ENCODE measurements at regions not wholly inside any gene's neighbourhood (a gene's known extent, or its start where the extent isn't known, plus 50 kb on each side); places are given as distances from the start of the nearest gene placed in this dataset.

DNA sequence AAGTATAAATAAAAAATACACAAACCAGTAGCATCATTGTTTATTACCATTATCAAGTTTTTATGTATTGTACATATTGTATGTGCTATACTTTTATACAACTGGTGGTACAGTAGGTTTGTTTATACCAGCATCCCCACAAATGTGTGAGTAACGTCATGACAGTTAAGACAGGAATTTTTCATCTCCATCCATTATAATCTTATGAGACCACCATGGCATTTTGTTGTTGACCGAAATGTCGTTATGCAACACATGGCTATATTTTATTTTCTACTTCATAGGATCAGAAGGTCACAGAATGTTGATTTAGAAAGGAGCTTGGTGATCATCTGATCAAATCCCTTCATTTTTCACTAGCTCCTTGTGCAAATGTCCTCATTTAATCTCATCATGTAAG lies 170.9 kb upstream of the NCAM1 start:
- no peak for TF ChIP-seq GRHL2 (CRISPR knock-in tag; IDR thresholded peaks at IDR 0.05; ENCODE audit: insufficient replicate concordance, severe bottlenecking)
- TF ChIP-seq FOXK1 (CRISPR knock-in tag; IDR thresholded peaks at IDR 0.05), result no peak
- no peak for TF ChIP-seq CTCF (IDR thresholded peaks at IDR 0.05)
- TF ChIP-seq, protein P1, sequence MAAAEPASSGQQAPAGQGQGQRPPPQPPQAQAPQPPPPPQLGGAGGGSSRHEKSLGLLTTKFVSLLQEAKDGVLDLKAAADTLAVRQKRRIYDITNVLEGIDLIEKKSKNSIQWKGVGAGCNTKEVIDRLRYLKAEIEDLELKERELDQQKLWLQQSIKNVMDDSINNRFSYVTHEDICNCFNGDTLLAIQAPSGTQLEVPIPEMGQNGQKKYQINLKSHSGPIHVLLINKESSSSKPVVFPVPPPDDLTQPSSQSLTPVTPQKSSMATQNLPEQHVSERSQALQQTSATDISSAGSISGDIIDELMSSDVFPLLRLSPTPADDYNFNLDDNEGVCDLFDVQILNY (CRISPR knock-in tag; IDR thresholded peaks at IDR 0.05), result no peak
- TF ChIP-seq, protein P2, sequence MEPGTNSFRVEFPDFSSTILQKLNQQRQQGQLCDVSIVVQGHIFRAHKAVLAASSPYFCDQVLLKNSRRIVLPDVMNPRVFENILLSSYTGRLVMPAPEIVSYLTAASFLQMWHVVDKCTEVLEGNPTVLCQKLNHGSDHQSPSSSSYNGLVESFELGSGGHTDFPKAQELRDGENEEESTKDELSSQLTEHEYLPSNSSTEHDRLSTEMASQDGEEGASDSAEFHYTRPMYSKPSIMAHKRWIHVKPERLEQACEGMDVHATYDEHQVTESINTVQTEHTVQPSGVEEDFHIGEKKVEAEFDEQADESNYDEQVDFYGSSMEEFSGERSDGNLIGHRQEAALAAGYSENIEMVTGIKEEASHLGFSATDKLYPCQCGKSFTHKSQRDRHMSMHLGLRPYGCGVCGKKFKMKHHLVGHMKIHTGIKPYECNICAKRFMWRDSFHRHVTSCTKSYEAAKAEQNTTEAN (CRISPR knock-in tag; IDR thresholded peaks at IDR 0.05), result no peak
- TF ChIP-seq, protein P3, sequence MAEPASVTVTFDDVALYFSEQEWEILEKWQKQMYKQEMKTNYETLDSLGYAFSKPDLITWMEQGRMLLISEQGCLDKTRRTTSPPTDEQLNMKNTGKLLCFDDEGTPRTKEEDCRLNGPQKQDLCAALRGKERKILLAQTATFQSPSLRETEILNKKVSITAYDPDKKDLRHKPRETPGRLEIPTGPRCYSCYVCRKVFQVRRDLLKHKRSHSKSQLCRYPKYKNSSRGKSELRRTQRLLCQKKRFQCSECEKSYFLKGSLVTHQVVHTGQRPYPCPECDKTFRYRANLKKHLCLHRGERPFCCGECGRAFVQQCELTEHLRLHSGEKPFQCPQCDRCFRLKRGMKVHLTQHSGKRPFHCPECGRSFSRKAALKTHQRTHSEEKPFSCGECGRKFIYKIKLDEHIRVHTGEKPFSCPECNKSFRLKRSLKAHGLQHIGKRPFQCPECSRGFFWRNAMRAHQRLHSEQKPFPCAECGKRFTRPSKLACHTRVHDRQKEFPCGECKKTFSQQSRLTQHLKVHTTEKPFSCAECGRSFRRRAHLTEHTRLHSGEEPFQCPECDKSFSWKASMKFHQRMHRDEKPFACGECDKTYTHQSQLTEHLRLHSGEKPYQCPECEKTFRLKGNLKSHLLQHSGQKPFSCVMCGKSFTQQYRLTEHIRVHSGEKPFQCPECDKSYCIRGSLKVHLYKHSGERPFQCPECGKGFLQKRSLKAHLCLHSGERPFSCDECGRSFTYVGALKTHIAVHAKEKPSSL (CRISPR knock-in tag; conservative IDR thresholded peaks at IDR 0.05), result no peak
- no peak for TF ChIP-seq NFE2L1 (CRISPR knock-in tag; IDR thresholded peaks at IDR 0.05)
- TF ChIP-seq CREB1 (CRISPR knock-in tag; IDR thresholded peaks at IDR 0.05), result no peak
- no peak for TF ChIP-seq NR2C2 (CRISPR knock-in tag; IDR thresholded peaks at IDR 0.05)
- no peak for TF ChIP-seq HMGA2 (CRISPR knock-in tag; IDR thresholded peaks at IDR 0.05)
- TF ChIP-seq AFF4 (CRISPR knock-in tag; IDR thresholded peaks at IDR 0.05; ENCODE audit: borderline replicate concordance), result no peak
- TF ChIP-seq ATF3 (CRISPR knock-in tag; conservative IDR thresholded peaks at IDR 0.05), result no peak
- no peak for TF ChIP-seq NR3C1 (CRISPR knock-in tag; conservative IDR thresholded peaks at IDR 0.05; ENCODE audit: low read depth)

Data from WTC11 (cell line).